Activated B cell treated with CpG ODN at 0.5 μM for 24 hours (primary cell): ENCODE measurements at regions not wholly inside any gene's neighbourhood (a gene's known extent, or its start where the extent isn't known, plus 50 kb on each side); places are given as distances from the start of the nearest gene placed in this dataset.

Experiments used
- ATAC-seq: fragments of 200-7000 bp; cut with Tn5 transposase; one replicate; pipeline ENCODE4 v1.10.0; 2021; ENCODE audit warnings: low read depth, mild to moderate bottlenecking, moderate library complexity
- CTCF ChIA-PET: fragments of 350-600 bp; sonication (Branson Sonifier 250); formaldehyde crosslinking; loops from one replicate; lab custom pipeline; 2021; ENCODE audit warnings: antibody characterized with exemption; lab: Charles Lee
- POLR2A ChIA-PET: fragments of 350-600 bp; sonication (Branson Sonifier 250); formaldehyde crosslinking; loops from one replicate; lab custom pipeline; 2021; ENCODE audit warnings: antibody characterized with exemption; lab: Charles Lee
- DNase-seq: peaks from one replicate; pipeline ENCODE4 v3.0.0; 2022
- H3K27ac Mint-ChIP-seq: one replicate; pipeline ENCODE4 v1.8.0; 2020; ENCODE audit warnings: mixed read lengths
- H3K27me3 Mint-ChIP-seq: one replicate; pipeline ENCODE4 v1.8.0; 2021; ENCODE audit warnings: mixed read lengths
- H3K36me3 Mint-ChIP-seq: one replicate; pipeline ENCODE4 v1.8.0; 2021; ENCODE audit warnings: low read depth, mixed read lengths
- H3K4me1 Mint-ChIP-seq: one replicate; pipeline ENCODE4 v1.8.0; 2021; ENCODE audit warnings: mixed read lengths
- H3K4me3 Mint-ChIP-seq: one replicate; pipeline ENCODE4 v1.8.0; 2020; ENCODE audit warnings: mild to moderate bottlenecking, mixed read lengths
- H3K9me3 Mint-ChIP-seq: one replicate; pipeline ENCODE4 v1.8.0; 2020; ENCODE audit warnings: mixed read lengths
- intact Hi-C: fragments of 100-400 bp; cut with micrococcal nuclease; formaldehyde crosslinking; loops from one replicate; pipeline ENCODE4 v1.15.1; 2024
- TF ChIP-seq, protein P1 (sequence below): fragments of 200-600 bp; IDR thresholded peaks from one replicate; pipeline ENCODE4 v1.8.0; 2022; ENCODE audit warnings: antibody characterized with exemption, mild to moderate bottlenecking

- Mint-ChIP-seq H3K9me3 (peaks cover 2% of the 10 kb centered on the region), H3K4me1 (no peaks in the 10 kb centered on the region), H3K27ac (no peak overlapping the region), H3K36me3 (no peaks in the 10 kb centered on the region), H3K27me3 (no peaks in the 10 kb centered on the region), H3K4me3 (no peak overlapping the region)
- DNase-seq = no peak
- ChIA-PET POLR2A (no interaction called here), CTCF (no interaction called here)
- ATAC-seq = no peak
- TF ChIP-seq, protein P1, sequence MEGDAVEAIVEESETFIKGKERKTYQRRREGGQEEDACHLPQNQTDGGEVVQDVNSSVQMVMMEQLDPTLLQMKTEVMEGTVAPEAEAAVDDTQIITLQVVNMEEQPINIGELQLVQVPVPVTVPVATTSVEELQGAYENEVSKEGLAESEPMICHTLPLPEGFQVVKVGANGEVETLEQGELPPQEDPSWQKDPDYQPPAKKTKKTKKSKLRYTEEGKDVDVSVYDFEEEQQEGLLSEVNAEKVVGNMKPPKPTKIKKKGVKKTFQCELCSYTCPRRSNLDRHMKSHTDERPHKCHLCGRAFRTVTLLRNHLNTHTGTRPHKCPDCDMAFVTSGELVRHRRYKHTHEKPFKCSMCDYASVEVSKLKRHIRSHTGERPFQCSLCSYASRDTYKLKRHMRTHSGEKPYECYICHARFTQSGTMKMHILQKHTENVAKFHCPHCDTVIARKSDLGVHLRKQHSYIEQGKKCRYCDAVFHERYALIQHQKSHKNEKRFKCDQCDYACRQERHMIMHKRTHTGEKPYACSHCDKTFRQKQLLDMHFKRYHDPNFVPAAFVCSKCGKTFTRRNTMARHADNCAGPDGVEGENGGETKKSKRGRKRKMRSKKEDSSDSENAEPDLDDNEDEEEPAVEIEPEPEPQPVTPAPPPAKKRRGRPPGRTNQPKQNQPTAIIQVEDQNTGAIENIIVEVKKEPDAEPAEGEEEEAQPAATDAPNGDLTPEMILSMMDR = no peak
- intact Hi-C loops = no loop called here
Measured at GRCh38 chr20:12375967-12376366, 458.3 kb downstream of the BTBD3 start.

GRCh38 chr20:12383821-12384220, 466.1 kb downstream of the BTBD3 start:
- no peak for ATAC-seq
- intact Hi-C loops = no loop called here
- no peak for DNase-seq
- H3K9me3 Mint-ChIP-seq = peaks cover 2% of the 10 kb centered on the region
- no peaks in the 10 kb centered on the region for H3K36me3 Mint-ChIP-seq
- H3K27ac Mint-ChIP-seq = no peak overlapping the region
- TF ChIP-seq, protein P1 = no peak
- H3K4me1 Mint-ChIP-seq = no peaks in the 10 kb centered on the region
- ChIA-PET POLR2A (no interaction called here), CTCF (no interaction called here)
- no peaks in the 10 kb centered on the region for H3K27me3 Mint-ChIP-seq
- no peak overlapping the region for H3K4me3 Mint-ChIP-seq

- DNase-seq (no peak), ATAC-seq (no peak)
- no peaks in the 10 kb centered on the region for H3K36me3 Mint-ChIP-seq
- H3K4me1 Mint-ChIP-seq = no peaks in the 10 kb centered on the region
- H3K27me3 Mint-ChIP-seq = no peaks in the 10 kb centered on the region
- H3K27ac Mint-ChIP-seq = no peak overlapping the region
- TF ChIP-seq, protein P1 = no peak
- intact Hi-C loops = no loop called here
- no peak overlapping the region for H3K4me3 Mint-ChIP-seq
- H3K9me3 Mint-ChIP-seq = peaks cover 4% of the 10 kb centered on the region
- ChIA-PET CTCF (no interaction called here), POLR2A (no interaction called here)
Measured at GRCh38 chr20:12386821-12387220, 469.1 kb downstream of the BTBD3 start.

DNA sequence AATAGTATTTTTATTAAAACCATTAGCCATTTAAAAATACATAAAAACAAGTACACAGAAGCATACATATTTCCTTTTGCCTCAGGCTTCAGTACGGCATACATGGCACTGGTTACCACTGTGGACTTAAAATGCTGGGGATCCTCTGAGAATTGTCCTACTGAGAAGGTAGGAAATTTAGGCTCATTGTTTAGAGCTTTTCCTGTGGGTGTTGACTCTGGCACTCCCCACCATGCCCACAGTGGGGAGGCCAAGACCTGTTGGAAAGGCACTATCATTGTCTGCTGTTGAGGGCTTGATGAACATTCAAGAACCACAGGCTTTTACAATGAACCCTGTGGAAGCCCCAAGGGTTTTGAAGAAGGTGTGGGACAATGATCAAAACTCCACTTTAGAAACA, 473.4 kb downstream of the BTBD3 start:
- CTCF ChIA-PET = no interaction called here
- ATAC-seq = no peak
- H3K4me1 Mint-ChIP-seq = no peaks in the 10 kb centered on the region

GRCh38 chr20:12394786-12395185, 477.1 kb downstream of the BTBD3 start:
- Mint-ChIP-seq H3K4me3 (no peak overlapping the region), H3K4me1 (no peaks in the 10 kb centered on the region), H3K9me3 (peaks cover 7% of the 10 kb centered on the region), H3K27ac (no peak overlapping the region), H3K36me3 (no peaks in the 10 kb centered on the region), H3K27me3 (no peaks in the 10 kb centered on the region)
- ATAC-seq = no peak
- intact Hi-C loops = no loop called here
- CTCF ChIA-PET = no interaction called here
- no peak for DNase-seq
- POLR2A ChIA-PET = no interaction called here
- TF ChIP-seq, protein P1 = no peak

More for the DNA sequence above, 473.4 kb downstream of the BTBD3 start:
- intact Hi-C loops = no loop called here
- TF ChIP-seq, protein P1 = no peak
- H3K4me3 Mint-ChIP-seq = no peak overlapping the region
- no peak overlapping the region for H3K27ac Mint-ChIP-seq
- peaks cover 7% of the 10 kb centered on the region for H3K9me3 Mint-ChIP-seq
- no peaks in the 10 kb centered on the region for H3K27me3 Mint-ChIP-seq
- POLR2A ChIA-PET = no interaction called here
- DNase-seq = no peak
- H3K36me3 Mint-ChIP-seq = no peaks in the 10 kb centered on the region
